ENCODE measurements at regions not wholly inside any gene's neighbourhood (a gene's known extent, or its start where the extent isn't known, plus 50 kb on each side); places are given as distances from the start of the nearest gene placed in this dataset.

DNA sequence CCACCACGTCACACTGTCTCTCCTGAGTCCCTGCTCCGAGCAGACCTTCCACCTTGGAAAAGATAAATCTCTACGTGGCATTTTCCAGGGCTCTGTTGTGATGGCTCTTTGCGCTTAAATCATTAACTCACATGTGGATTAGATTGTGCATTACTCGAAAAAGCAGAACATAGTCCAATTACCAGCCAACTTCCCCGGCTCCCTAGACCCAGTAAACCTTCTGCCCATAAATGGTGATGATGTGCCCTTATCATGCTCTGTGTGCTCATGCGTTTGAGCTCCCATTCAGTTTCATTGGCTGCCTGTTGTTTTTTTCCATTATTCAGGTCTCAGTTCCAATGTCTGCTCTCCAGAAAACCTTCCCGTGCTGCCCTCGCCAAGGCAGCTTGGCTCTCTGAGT is 471.2 kb downstream of the GLRX3 start:
- TF ChIP-seq, protein P1, sequence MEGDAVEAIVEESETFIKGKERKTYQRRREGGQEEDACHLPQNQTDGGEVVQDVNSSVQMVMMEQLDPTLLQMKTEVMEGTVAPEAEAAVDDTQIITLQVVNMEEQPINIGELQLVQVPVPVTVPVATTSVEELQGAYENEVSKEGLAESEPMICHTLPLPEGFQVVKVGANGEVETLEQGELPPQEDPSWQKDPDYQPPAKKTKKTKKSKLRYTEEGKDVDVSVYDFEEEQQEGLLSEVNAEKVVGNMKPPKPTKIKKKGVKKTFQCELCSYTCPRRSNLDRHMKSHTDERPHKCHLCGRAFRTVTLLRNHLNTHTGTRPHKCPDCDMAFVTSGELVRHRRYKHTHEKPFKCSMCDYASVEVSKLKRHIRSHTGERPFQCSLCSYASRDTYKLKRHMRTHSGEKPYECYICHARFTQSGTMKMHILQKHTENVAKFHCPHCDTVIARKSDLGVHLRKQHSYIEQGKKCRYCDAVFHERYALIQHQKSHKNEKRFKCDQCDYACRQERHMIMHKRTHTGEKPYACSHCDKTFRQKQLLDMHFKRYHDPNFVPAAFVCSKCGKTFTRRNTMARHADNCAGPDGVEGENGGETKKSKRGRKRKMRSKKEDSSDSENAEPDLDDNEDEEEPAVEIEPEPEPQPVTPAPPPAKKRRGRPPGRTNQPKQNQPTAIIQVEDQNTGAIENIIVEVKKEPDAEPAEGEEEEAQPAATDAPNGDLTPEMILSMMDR (IDR thresholded peaks at IDR 0.05 in 8 of 11, conservative IDR thresholded peaks at IDR 0.05 in 3 of 11) = no peak
- TF ChIP-seq POLR2AphosphoS5 (IDR thresholded peaks at IDR 0.05) = no peak
